SK-N-SH (cell line): ENCODE measurements at regions not wholly inside any gene's neighbourhood (a gene's known extent, or its start where the extent isn't known, plus 50 kb on each side); places are given as distances from the start of the nearest gene placed in this dataset.
A peak's percentile ranks its signal among the peaks of the same experiment; 100 is the strongest.

Experiments
- CTCF ChIA-PET: fragments of 300-600, 350-600 bp; formaldehyde crosslinking; extraction: SDS; loops from one replicate; lab custom pipeline; 2021; lab: Yijun Ruan, JAX
- POLR2A ChIA-PET: fragments of 350-600 bp; sonication (Branson Sonifier 250); formaldehyde crosslinking; extraction: SDS; loops from one replicate; lab custom pipeline; 2020; ENCODE audit warnings: antibody characterized with exemption, inconsistent platforms; lab: Yijun Ruan, JAX
- DNase-seq: peaks from one replicate; pipeline ENCODE4 v3.0.0; 2012
- H2AFZ ChIP-seq: fragments of 200-600 bp; sonication (generic); 2 replicates; pipeline ENCODE4 v1.8.1; 2016; ENCODE audit warnings: antibody characterized with exemption, mild to moderate bottlenecking, low read depth
- H3F3A ChIP-seq: fragments of 200-600 bp; sonication (generic); replicated peaks from 2 replicates; pipeline ENCODE3; 2016; ENCODE audit warnings: antibody characterized with exemption, mild to moderate bottlenecking; ENCODE audit not compliant: insufficient read depth
- H3K27ac ChIP-seq, 2 experiments: fragments of 200-500 bp in 1 of 2; fragments of 200-600 bp in 1 of 2; sonication (Bioruptor generic) in 1 of 2; sonication (generic), shearing (Covaris generic) in 1 of 2; 2 replicates each; pipeline versions ENCODE4 v1.5.1 to v1.6.1; 2014 to 2016; ENCODE audit warnings: low read depth in 2 of 2, inconsistent platforms in 1 of 2, low read length in 1 of 2, mild to moderate bottlenecking in 1 of 2, mixed read lengths in 1 of 2
- H3K27me3 ChIP-seq: fragments of 200-600 bp; sonication (generic), shearing (Covaris generic); 2 replicates; pipeline ENCODE4 v1.6.1; 2016; ENCODE audit warnings: mixed run types; ENCODE audit not compliant: insufficient read depth
- H3K36me3 ChIP-seq, 2 experiments: fragments of 200-500 bp in 1 of 2; fragments of 200-600 bp in 1 of 2; sonication (Bioruptor generic) in 1 of 2; sonication (generic) in 1 of 2; replicated peaks in 1 of 2; 2 replicates each; pipeline versions ENCODE3 to v1.5.1; 2014 to 2016; ENCODE audit warnings: low read length in 1 of 2, mild to moderate bottlenecking in 1 of 2; ENCODE audit not compliant: insufficient read depth in 2 of 2, control insufficient read depth in 1 of 2
- H3K4me1 ChIP-seq, 2 experiments: fragments of 200-500 bp in 1 of 2; fragments of 200-600 bp in 1 of 2; sonication (Bioruptor generic) in 1 of 2; sonication (generic), shearing (Covaris generic) in 1 of 2; 2 replicates each; pipeline versions ENCODE4 v1.5.1 to v1.6.1; 2014 to 2016; ENCODE audit warnings: low read depth in 1 of 2, low read length in 1 of 2, mixed run types in 1 of 2; ENCODE audit not compliant: insufficient read depth in 2 of 2, control insufficient read depth in 1 of 2
- H3K4me2 ChIP-seq: fragments of 200-600 bp; sonication (generic), shearing (Covaris generic); 2 replicates; pipeline ENCODE4 v1.6.1; 2017; ENCODE audit warnings: mixed run types
- H3K4me3 ChIP-seq, 2 experiments: fragments of 200-500 bp in 1 of 2; fragments of 200-600 bp in 1 of 2; sonication (Bioruptor generic) in 1 of 2; sonication (generic), shearing (Covaris generic) in 1 of 2; 2 replicates each; pipeline versions ENCODE4 v1.5.1 to v1.8.1; 2014 to 2016; ENCODE audit warnings: low read depth in 2 of 2, inconsistent platforms in 1 of 2, low read length in 1 of 2, mild to moderate bottlenecking in 1 of 2, mixed read lengths in 1 of 2, moderate library complexity in 1 of 2
- H3K79me2 ChIP-seq: fragments of 200-600 bp; sonication (generic); 2 replicates; pipeline ENCODE4 v1.8.1; 2017; ENCODE audit warnings: mild to moderate bottlenecking; ENCODE audit not compliant: insufficient read depth
- H3K9ac ChIP-seq: fragments of 200-600 bp; sonication (generic); 2 replicates; pipeline ENCODE4 v1.6.1; 2017; ENCODE audit warnings: mixed run types
- H3K9me2 ChIP-seq: fragments of 200-600 bp; sonication (generic); 2 replicates; pipeline ENCODE4 v1.6.1; 2017; ENCODE audit warnings: mixed run types
- H3K9me3 ChIP-seq: fragments of 200-600 bp; sonication (generic); 2 replicates; pipeline ENCODE4 v1.6.1; 2017; ENCODE audit warnings: mixed run types, mild to moderate bottlenecking, moderate library complexity
- H4K20me1 ChIP-seq: fragments of 200-600 bp; sonication (generic); 2 replicates; pipeline ENCODE4 v1.6.1; 2017; ENCODE audit warnings: mild to moderate bottlenecking, mixed run types; ENCODE audit not compliant: insufficient read depth
- CHD2 ChIP-seq: fragments of 150-350 bp; IDR thresholded peaks from 2 replicates; pipeline ENCODE4 v1.6.1; 2018; ENCODE audit warnings: low read length; ENCODE audit not compliant: partially characterized antibody
- CTCF ChIP-seq: fragments of 200-600 bp; sonication (generic); IDR thresholded peaks from 2 replicates; pipeline ENCODE4 v1.6.1; 2017; ENCODE audit warnings: antibody characterized with exemption, mild to moderate bottlenecking, moderate library complexity
- EP300 ChIP-seq, 2 experiments: IDR thresholded peaks; 2 replicates each; pipeline versions ENCODE4 v1.4.0 to v1.6.1; 2012; ENCODE audit warnings: borderline replicate concordance in 1 of 2, low read depth in 1 of 2, low read length in 1 of 2
- FOSL2 ChIP-seq: IDR thresholded peaks from 2 replicates; pipeline ENCODE4 v1.4.0; 2012; ENCODE audit warnings: low read depth, mild to moderate bottlenecking, moderate library complexity, borderline replicate concordance
- FOXJ3 ChIP-seq: sonication (generic); formaldehyde crosslinking; IDR thresholded peaks from 2 replicates; pipeline ENCODE4 v1.5.1; 2020; ENCODE audit warnings: mild to moderate bottlenecking, missing genetic modification reagents
- FOXM1 ChIP-seq: IDR thresholded peaks from 2 replicates; pipeline ENCODE4 v1.4.0; 2012; ENCODE audit warnings: low read depth, mild to moderate bottlenecking
- IRF3 ChIP-seq: fragments of 150-350 bp; IDR thresholded peaks from 2 replicates; pipeline ENCODE4 v1.6.1; 2016; ENCODE audit warnings: mild to moderate bottlenecking, low read depth, low read length
- JUND ChIP-seq: IDR thresholded peaks from 2 replicates; pipeline ENCODE4 v1.4.0; 2012
- MXI1 ChIP-seq: IDR thresholded peaks from 2 replicates; pipeline ENCODE4 v1.6.1; 2012; ENCODE audit warnings: mild to moderate bottlenecking, low read depth, low read length, improper control_type of control experiment
- NRF1 ChIP-seq: IDR thresholded peaks from 2 replicates; pipeline ENCODE4 v1.6.1; 2012; ENCODE audit warnings: low read depth, mild to moderate bottlenecking, low read length
- RAD21 ChIP-seq: IDR thresholded peaks from 2 replicates; pipeline ENCODE4 v1.6.1; 2012; ENCODE audit warnings: mild to moderate bottlenecking, low read length
- RXRA ChIP-seq: IDR thresholded peaks from 2 replicates; pipeline ENCODE4 v1.4.0; 2012; ENCODE audit warnings: low read depth, mild to moderate bottlenecking, borderline replicate concordance
- SMC3 ChIP-seq: IDR thresholded peaks from 2 replicates; pipeline ENCODE4 v1.6.1; 2012; ENCODE audit warnings: low read depth, low read length, improper control_type of control experiment
- TCF12 ChIP-seq: IDR thresholded peaks from 2 replicates; pipeline ENCODE4 v1.4.0; 2012
- ZBTB33 ChIP-seq: IDR thresholded peaks from 2 replicates; pipeline ENCODE4 v1.4.0; 2012; ENCODE audit warnings: low read depth, borderline replicate concordance
- WGBS: methylation state at CpG from one replicate; pipeline ENCODE4 v1.1.6; 2017; ENCODE audit warnings: low lambda C conversion rate; 5-methylcytosine and 5-hydroxymethylcytosine counted together
- TF ChIP-seq, protein P1 (sequence below): IDR thresholded peaks from 2 replicates; pipeline ENCODE4; 2012

- DNase-seq: no peak
- ChIA-PET POLR2A (no interaction called here), CTCF (no interaction called here)
- Histone ChIP-seq H3K9me2 (no peaks in the 10 kb centered on the region), H3K4me1 (no peaks in the 10 kb centered on the region), H3K79me2 (no peaks in the 10 kb centered on the region), H4K20me1 (no peaks in the 10 kb centered on the region), H3K4me3 (no peak overlapping the region), H3K27me3 (no peaks in the 10 kb centered on the region), H3K9me3 (no peaks in the 10 kb centered on the region), H2AFZ (no peak overlapping the region), H3K9ac (no peak overlapping the region), H3K4me2 (no peak overlapping the region), H3K36me3 (no peaks in the 10 kb centered on the region), H3F3A (peaks cover 3% of the 10 kb centered on the region), H3K27ac (no peak overlapping the region)
- TF ChIP-seq FOSL2 (0 out of 2 replicates have a peak, but pooled peaks have one; percentile 30), RAD21 (no peak), IRF3 (no peak), JUND (peak; percentile 37; the same call in 1 of the 2 replicates), FOXJ3 (CRISPR knock-in tag) (no peak), CTCF (no peak), TCF12 (peak; percentile 86), CHD2 (no peak), RXRA (no peak)
- TF ChIP-seq, protein P1, sequence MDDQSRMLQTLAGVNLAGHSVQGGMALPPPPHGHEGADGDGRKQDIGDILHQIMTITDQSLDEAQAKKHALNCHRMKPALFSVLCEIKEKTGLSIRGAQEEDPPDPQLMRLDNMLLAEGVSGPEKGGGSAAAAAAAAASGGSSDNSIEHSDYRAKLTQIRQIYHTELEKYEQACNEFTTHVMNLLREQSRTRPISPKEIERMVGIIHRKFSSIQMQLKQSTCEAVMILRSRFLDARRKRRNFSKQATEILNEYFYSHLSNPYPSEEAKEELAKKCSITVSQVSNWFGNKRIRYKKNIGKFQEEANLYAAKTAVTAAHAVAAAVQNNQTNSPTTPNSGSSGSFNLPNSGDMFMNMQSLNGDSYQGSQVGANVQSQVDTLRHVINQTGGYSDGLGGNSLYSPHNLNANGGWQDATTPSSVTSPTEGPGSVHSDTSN: 0 out of 2 replicates have a peak, but pooled peaks have one; percentile 14
- WGBS: 6% methylated on average over 1 of the region's 1 CpG
Measured at GRCh38 chr2:156896294-156896693, 361.2 kb upstream of the GALNT5 start.

GRCh38 chr2:156897548-156897947 is 360.0 kb upstream of the GALNT5 start:
- Histone ChIP-seq H3K9ac (no peak overlapping the region), H2AFZ (no peak overlapping the region), H3K9me3 (no peaks in the 10 kb centered on the region), H3K9me2 (no peaks in the 10 kb centered on the region), H3K27ac (no peak overlapping the region), H3K36me3 (no peaks in the 10 kb centered on the region), H3F3A (peaks cover 3% of the 10 kb centered on the region), H3K4me3 (no peak overlapping the region), H4K20me1 (no peaks in the 10 kb centered on the region), H3K27me3 (no peaks in the 10 kb centered on the region), H3K4me2 (no peak overlapping the region), H3K79me2 (no peaks in the 10 kb centered on the region), H3K4me1 (no peaks in the 10 kb centered on the region)
- DNase-seq: no peak
- POLR2A ChIA-PET: no interaction called here
- CTCF ChIA-PET: no interaction called here
- TF ChIP-seq NRF1 (no peak), MXI1 (no peak), CHD2 (no peak), SMC3 (no peak), EP300 (IDR thresholded peaks at IDR 0.05; ENCODE audit: borderline replicate concordance in 1 of 2, low read depth in 1 of 2, low read length in 1 of 2) (no peak), TCF12 (no peak), FOXM1 (no peak), ZBTB33 (no peak)
